Right ventricle myocardium inferior (tissue), 1 donor: ENCODE measurements at regions not wholly inside any gene's neighbourhood (a gene's known extent, or its start where the extent isn't known, plus 50 kb on each side); places are given as distances from the start of the nearest gene placed in this dataset.
"Not testable (repeated sequence)": the region's sequence is repeated elsewhere in the genome, so short reads cannot be mapped to it uniquely, and the experiment has no call there.

Experiments used
- ATAC-seq: fragments of 200-7000 bp; cut with Tn5 transposase; one replicate; pipeline ENCODE4 v1.9.1; 2020; ENCODE audit warnings: mild to moderate bottlenecking, moderate library complexity
- DNase-seq: peaks from one replicate; pipeline ENCODE4 v3.0.0; 2021; ENCODE audit errors: missing footprints
- intact Hi-C: fragments of 100-400 bp; cut with DNase I; formaldehyde crosslinking; loops from one replicate; pipeline ENCODE4 v1.11.0; 2022
- donor health status: DM: no; HTN: yes; CAD: no; lungs with severe emphysema.

- DNase-seq (no peak), ATAC-seq (no peak)
These were observed 55.5 kb downstream of the TPBG start for GRCh38 chr6:82419132-82419581.

GRCh38 chr6:82419859-82420258 is 56.2 kb downstream of the TPBG start:
- ATAC-seq = no peak
- intact Hi-C loops = no loop called here
- DNase-seq = no peak

More at GRCh38 chr6:82419132-82419581, 55.5 kb downstream of the TPBG start:
- intact Hi-C loops = no loop called here

DNA sequence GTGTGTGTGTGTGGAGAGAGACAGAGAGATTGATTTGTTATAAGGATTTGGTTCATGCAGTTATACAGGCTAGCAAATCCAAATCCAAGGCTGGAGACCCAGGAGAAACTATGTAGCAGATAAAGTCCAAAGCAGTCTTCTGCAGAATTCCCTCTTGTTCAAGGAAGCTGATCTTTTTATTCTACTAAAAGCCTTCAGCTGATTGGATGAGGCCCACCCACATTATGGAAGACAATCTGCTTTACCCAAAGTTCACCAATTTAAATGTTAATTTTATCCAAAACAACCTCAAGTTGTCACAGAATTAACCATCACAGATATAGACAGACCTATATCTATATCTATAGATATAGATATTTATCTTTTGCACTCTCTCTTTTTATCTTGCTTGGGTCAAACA is 67.0 kb downstream of the TPBG start:
- intact Hi-C loops = no loop called here
- no peak for DNase-seq
- no peak for ATAC-seq

DNA sequence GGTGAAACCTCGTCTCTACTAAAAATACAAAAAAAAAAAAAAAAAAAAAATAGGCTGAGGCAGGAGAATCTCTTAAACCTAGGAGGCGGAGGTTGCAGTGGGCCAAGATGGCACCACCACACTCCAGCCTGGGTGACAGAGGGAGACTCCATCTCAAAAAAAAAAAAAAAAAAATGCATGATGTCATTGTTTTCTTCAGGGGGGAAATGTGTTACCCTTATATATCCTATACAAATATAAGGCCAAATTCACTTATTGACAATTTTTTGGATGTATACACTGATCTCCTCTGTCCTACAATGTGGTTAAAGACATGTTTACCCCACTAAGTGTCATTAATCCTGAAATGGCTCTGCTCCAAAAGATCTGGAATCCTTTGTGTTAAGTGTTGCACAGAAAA is 73.1 kb downstream of the TPBG start:
- DNase-seq = no peak
- ATAC-seq = no peak
- intact Hi-C loops = no loop called here

DNA sequence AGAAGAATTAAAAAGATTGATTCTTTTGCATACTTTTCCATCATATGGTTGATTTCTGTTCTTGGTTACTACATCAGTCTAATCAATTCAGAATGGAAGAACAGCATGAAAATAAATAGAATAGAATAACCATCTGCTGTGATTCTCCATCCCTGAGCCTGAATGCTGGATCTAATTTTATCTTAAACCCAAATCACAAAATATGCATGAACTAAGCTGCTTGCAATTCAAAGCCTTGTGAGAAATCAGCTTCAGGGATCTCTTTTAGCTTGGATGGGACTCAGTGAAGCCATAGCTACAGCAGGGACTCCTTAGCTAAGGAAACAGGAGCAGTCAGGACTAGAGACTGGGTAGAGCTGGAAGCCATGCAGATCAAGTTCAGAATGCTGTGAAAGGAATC is 74.1 kb downstream of the TPBG start:
- DNase-seq = no peak
- no peak for ATAC-seq
- intact Hi-C loops = no loop called here

- intact Hi-C loops = no loop called here
- ATAC-seq (no peak), DNase-seq (no peak)
These were observed 77.6 kb downstream of the TPBG start for GRCh38 chr6:82441047-82441855.

GRCh38 chr6:82442061-82442719 is 78.6 kb downstream of the TPBG start:
- intact Hi-C loops = no loop called here
- DNase-seq (no peak), ATAC-seq (no peak)

DNA sequence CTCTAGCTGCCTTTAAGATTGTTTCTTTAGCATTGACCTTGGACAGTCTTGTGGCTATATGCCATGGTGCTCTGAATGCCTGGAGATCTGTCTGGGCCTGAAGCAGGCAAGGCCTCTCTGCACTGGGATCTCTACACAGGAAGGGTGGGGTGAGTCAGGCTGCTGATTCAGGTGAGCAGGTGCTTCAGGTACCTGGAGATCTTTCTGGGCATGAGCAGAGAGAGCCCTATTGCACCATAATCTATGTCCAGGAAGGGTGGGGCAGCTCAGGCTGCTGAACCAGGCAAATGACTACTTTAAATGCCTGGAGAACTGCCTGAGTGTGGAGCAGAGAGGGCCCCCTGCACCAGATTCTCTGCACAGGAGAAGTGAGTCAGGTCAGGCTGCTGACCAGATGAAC is 94.5 kb downstream of the TPBG start:
- intact Hi-C loops = no loop called here
- no peak for ATAC-seq
- no peak for DNase-seq

DNA sequence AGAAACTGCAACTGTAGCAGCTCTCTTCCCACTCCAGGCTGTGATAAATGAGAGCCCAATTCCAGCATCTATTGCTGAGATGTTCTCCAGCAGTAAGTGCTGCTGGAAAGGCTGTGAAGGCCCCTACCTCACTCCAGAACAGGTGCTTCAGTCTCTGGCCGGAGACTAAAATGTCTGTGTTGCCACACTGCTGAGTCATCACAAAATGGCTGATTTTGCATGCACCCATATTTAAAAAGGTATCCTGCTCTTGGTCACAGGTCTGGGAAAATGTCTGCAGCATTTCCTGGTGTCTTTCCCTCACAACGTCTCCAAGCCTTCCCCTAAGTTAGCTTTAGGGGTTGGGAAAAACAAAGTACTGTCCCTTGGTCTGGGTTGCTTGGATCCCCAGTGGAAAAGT is 95.1 kb downstream of the TPBG start:
- intact Hi-C loops = no loop called here
- DNase-seq (no peak), ATAC-seq (no peak)

GRCh38 chr6:82461536-82461935 is 97.9 kb downstream of the TPBG start:
- no peak for ATAC-seq
- intact Hi-C loops = no loop called here
- DNase-seq = no peak

GRCh38 chr6:82467338-82467737 is 103.7 kb downstream of the TPBG start:
- intact Hi-C loops = no loop called here
- ATAC-seq = no peak
- no peak for DNase-seq

GRCh38 chr6:82470123-82470522 is 106.5 kb downstream of the TPBG start:
- ATAC-seq, intact Hi-C loops, DNase-seq: not testable (repeated sequence)

GRCh38 chr6:82475106-82475505 is 111.5 kb downstream of the TPBG start:
- intact Hi-C loops, DNase-seq, ATAC-seq: not testable (repeated sequence)

GRCh38 chr6:82484001-82484400 is 120.4 kb downstream of the TPBG start:
- no peak for ATAC-seq

DNA sequence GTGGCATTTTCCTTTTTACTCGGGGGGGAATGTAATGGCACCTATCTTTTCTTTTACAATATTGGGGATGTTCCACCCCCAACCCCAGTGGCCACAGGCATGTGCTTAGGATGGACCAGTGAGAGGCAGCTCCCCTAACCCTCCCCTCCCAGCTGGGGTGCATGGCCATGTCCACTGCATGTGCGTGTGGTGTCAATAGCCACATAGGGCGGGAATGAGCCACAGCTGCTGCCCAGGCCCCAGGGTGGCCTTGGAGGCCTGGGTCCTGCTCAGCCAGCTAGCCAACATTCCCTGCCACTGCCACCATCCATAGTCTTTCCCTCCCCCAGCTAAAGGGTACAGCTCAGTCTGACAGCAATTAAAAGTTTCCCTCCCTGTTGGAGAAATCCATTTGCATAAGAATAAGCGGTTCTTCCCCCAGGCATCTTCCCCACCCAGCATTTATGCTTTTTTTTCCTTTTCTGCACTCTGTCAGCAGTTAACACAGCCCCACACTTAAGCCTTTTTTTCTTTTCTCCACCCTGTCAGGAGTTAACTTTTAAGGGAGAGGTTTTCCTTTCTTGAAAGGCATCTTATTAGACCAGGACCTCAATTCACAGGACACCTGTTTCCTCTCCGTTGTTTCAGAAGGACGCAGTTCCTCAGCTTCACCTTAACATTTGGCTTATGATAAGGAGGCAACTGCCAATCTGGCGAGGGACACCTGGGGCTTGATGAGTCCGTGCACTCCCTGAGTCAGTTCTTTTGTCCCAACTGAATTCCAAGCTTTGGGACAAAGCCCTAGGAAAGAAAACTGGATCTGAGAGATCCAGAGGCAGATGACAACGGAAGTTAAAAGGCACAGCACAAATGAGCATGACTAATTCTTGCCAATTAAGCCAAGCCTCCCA is 121.4 kb downstream of the TPBG start:
- DNase-seq (no peak), ATAC-seq (no peak)
- intact Hi-C loops = no loop called here

More at GRCh38 chr6:82484001-82484400, 120.4 kb downstream of the TPBG start:
- intact Hi-C loops = no loop called here
- no peak for DNase-seq

GRCh38 chr6:82487895-82488294 is 124.3 kb downstream of the TPBG start:
- intact Hi-C loops = no loop called here
- ATAC-seq (no peak), DNase-seq (no peak)

GRCh38 chr6:82488403-82488802 is 124.8 kb downstream of the TPBG start:
- no peak for DNase-seq
- intact Hi-C loops = no loop called here
- no peak for ATAC-seq

GRCh38 chr6:82492134-82492533 is 128.5 kb downstream of the TPBG start:
- intact Hi-C loops = no loop called here
- ATAC-seq = no peak
- no peak for DNase-seq

DNA sequence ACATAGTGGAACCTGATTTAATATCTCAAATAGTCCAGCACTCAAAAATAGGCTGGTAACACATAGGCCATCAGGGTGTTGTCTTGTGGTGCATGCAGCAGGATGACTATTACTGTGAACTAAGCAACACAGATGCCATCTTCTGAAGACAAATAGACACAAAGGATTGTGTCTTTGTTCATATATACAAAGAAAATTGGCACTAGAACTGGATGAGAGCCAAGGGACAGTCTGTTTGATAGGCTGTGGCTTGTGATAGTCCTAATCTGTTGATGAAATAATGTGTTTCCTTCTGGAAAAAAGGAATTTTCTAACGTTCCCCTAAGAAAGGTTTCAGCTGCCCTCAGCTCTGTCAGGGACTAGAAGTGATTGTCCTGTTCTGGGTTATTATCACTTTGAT is 129.8 kb downstream of the TPBG start:
- intact Hi-C loops = no loop called here
- DNase-seq (no peak), ATAC-seq (no peak)
